ENCODE measurements at regions not wholly inside any gene's neighbourhood (a gene's known extent, or its start where the extent isn't known, plus 50 kb on each side); places are given as distances from the start of the nearest gene placed in this dataset.

DNA sequence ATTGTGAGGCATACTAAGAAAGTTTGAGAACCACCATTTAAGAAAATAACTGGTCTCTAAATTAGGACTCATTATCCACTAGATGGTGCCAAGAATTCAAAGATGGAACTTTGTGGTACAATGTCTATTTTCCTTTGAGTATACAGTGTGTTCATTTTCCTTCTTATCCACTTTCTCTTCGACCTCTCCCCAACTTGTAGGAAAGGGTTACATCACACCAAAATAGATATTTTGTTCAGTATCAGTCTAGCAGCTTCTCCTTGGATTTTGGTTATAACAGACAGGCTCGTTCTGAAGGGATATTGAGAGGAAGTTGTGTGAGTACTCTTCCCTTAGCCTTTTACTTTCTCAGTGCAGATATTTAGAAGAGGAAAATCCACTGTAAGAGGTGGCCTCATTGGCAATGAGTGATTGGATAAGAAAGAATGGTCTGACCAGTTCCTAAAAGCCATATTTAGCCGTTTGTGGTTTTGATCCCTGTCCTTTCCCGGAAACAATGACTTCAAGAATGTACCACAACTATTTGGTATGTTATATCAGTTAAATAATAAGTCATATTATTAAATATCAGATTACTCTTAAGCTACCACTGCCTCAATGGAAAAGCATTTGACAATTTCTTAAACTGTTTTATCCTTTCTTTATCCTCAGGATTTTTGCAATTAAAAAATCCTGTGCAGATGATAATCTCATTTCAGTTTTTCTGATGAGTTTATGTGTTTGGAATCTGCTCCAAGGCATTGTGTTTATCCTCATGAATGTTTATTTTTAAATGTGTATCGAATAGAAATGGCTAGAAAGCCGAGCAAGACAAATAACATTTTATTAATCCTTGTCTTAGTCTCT, 69.0 kb upstream of the GRAMD2B start:
- ChIA-PET POLR2A (no interaction called here), RAD21 (ENCODE audit: unreplicated experiment) (interaction anchor here (1.1 to 2.7 kb wide), 11 partner anchors 16 to 190 kb away, joined by 3 to 14 read pairs (median 6); no protein-coding TSS in a partner anchor), SMC1A (ENCODE audit: uncharacterized antibody, unreplicated experiment) (interaction anchor here (1.0 to 5.3 kb wide), 21 partner anchors 11 to 188 kb away, joined by 3 to 40 read pairs (median 6); partner anchors contain the start of gene GRAMD2B), CTCF (interaction anchor here (0.7 to 12.8 kb wide), 17 partner anchors 9 to 246 kb away, joined by 3 to 136 read pairs (median 6); partner anchors contain the start of gene PHAX)
- in situ Hi-C loops (cut with MboI) (loop anchor here (5.0 to 10.0 kb wide), 2 partner anchors 183 to 441 kb away; no protein-coding TSS in a partner anchor), intact Hi-C loops (cut with micrococcal nuclease; ENCODE audit: unreplicated experiment) (loop anchor here (1.0 to 10.0 kb wide), 4 partner anchors 139 to 441 kb away; no protein-coding TSS in a partner anchor)
- 28% methylated on average over 6 of the region's 6 CpGs for WGBS (ENCODE audit: insufficient coverage, insufficient replicate concordance, low lambda C conversion rate, missing lambda C conversion rate)
- H3K79me2 ChIP-seq (ENCODE audit: control insufficient read depth, insufficient read depth, low read length): no peaks in the 10 kb centered on the region
- no peaks in the 10 kb centered on the region for H3K36me3 ChIP-seq (ENCODE audit: control insufficient read depth in 2 of 2, insufficient read depth in 2 of 2, low read length in 1 of 2)
- H3K9ac ChIP-seq (ENCODE audit: control insufficient read depth, insufficient read depth, low read length): no peak overlapping the region
- no peaks in the 10 kb centered on the region for H4K20me1 ChIP-seq (ENCODE audit: control insufficient read depth, insufficient read depth)
- H3K9me3 ChIP-seq (replicated peaks; ENCODE audit: control insufficient read depth, insufficient read depth, low read length): no peaks in the 10 kb centered on the region
- FAIRE-seq (peak; percentile 93), ATAC-seq (peak; percentile 43), DNase-seq (ENCODE audit: low read depth, low spot score) (peak; percentile 38)
- no peak overlapping the region for H3K4me2 ChIP-seq (ENCODE audit: control insufficient read depth, insufficient read depth)
- no peaks in the 10 kb centered on the region for H3K27me3 ChIP-seq (replicated peaks in 1 of 2; ENCODE audit: control insufficient read depth in 2 of 2, insufficient read depth in 2 of 2, low read length in 1 of 2)
- H3K4me1 ChIP-seq (ENCODE audit: control insufficient read depth, insufficient read depth, low read length): peaks cover 4% of the 10 kb centered on the region; the same call in 1 of the 2 replicates
- no TSS peak for BruUV-seq (replicated peaks)
- no peak overlapping the region for H3K27ac ChIP-seq (ENCODE audit: control insufficient read depth, insufficient read depth)
- no peak overlapping the region for H3K4me3 ChIP-seq
- H2AFZ ChIP-seq (ENCODE audit: control insufficient read depth, low read depth, low read length): peak overlapping the region; percentile 49
- TF ChIP-seq CHD1 (IDR thresholded peaks at IDR 0.05; ENCODE audit: low read depth, low read length): no peak
- TF ChIP-seq PAX8 (IDR thresholded peaks at IDR 0.05): no peak
- peak; percentile 93 for TF ChIP-seq SMC3 (IDR thresholded peaks at IDR 0.05; ENCODE audit: borderline replicate concordance, low read length)
- TF ChIP-seq EED (IDR thresholded peaks at IDR 0.05; ENCODE audit: low read depth): no peak
- TF ChIP-seq, protein P1, sequence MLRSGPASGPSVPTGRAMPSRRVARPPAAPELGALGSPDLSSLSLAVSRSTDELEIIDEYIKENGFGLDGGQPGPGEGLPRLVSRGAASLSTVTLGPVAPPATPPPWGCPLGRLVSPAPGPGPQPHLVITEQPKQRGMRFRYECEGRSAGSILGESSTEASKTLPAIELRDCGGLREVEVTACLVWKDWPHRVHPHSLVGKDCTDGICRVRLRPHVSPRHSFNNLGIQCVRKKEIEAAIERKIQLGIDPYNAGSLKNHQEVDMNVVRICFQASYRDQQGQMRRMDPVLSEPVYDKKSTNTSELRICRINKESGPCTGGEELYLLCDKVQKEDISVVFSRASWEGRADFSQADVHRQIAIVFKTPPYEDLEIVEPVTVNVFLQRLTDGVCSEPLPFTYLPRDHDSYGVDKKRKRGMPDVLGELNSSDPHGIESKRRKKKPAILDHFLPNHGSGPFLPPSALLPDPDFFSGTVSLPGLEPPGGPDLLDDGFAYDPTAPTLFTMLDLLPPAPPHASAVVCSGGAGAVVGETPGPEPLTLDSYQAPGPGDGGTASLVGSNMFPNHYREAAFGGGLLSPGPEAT (IDR thresholded peaks at IDR 0.05; ENCODE audit: low read depth): no peak
- no peak for TF ChIP-seq NR2F1 (conservative IDR thresholded peaks at IDR 0.05)
- TF ChIP-seq, protein P2, sequence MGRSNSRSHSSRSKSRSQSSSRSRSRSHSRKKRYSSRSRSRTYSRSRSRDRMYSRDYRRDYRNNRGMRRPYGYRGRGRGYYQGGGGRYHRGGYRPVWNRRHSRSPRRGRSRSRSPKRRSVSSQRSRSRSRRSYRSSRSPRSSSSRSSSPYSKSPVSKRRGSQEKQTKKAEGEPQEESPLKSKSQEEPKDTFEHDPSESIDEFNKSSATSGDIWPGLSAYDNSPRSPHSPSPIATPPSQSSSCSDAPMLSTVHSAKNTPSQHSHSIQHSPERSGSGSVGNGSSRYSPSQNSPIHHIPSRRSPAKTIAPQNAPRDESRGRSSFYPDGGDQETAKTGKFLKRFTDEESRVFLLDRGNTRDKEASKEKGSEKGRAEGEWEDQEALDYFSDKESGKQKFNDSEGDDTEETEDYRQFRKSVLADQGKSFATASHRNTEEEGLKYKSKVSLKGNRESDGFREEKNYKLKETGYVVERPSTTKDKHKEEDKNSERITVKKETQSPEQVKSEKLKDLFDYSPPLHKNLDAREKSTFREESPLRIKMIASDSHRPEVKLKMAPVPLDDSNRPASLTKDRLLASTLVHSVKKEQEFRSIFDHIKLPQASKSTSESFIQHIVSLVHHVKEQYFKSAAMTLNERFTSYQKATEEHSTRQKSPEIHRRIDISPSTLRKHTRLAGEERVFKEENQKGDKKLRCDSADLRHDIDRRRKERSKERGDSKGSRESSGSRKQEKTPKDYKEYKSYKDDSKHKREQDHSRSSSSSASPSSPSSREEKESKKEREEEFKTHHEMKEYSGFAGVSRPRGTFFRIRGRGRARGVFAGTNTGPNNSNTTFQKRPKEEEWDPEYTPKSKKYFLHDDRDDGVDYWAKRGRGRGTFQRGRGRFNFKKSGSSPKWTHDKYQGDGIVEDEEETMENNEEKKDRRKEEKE (IDR thresholded peaks at IDR 0.05): no peak
- TF ChIP-seq SMARCA5 (IDR thresholded peaks at IDR 0.05): 0 out of 2 replicates have a peak, but pooled peaks have one; percentile 40
- TF ChIP-seq, protein P3, sequence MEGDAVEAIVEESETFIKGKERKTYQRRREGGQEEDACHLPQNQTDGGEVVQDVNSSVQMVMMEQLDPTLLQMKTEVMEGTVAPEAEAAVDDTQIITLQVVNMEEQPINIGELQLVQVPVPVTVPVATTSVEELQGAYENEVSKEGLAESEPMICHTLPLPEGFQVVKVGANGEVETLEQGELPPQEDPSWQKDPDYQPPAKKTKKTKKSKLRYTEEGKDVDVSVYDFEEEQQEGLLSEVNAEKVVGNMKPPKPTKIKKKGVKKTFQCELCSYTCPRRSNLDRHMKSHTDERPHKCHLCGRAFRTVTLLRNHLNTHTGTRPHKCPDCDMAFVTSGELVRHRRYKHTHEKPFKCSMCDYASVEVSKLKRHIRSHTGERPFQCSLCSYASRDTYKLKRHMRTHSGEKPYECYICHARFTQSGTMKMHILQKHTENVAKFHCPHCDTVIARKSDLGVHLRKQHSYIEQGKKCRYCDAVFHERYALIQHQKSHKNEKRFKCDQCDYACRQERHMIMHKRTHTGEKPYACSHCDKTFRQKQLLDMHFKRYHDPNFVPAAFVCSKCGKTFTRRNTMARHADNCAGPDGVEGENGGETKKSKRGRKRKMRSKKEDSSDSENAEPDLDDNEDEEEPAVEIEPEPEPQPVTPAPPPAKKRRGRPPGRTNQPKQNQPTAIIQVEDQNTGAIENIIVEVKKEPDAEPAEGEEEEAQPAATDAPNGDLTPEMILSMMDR (IDR thresholded peaks at IDR 0.05 in 2 of 3, conservative IDR thresholded peaks at IDR 0.05 in 1 of 3; ENCODE audit: control insufficient read depth in 2 of 3, extremely low read depth in 1 of 3, insufficient read depth in 1 of 3, low read depth in 3 of 3, low read length in 3 of 3): peak; percentile 39 to 74 (median 58); a peak in 5 of 6 replicates
- no peak for TF ChIP-seq CHD2 (IDR thresholded peaks at IDR 0.05; ENCODE audit: borderline replicate concordance, low read depth, low read length)
- no peak for TF ChIP-seq RELA (IDR thresholded peaks at IDR 0.05; ENCODE audit: borderline replicate concordance, partially characterized antibody)
- TF ChIP-seq MEF2A (IDR thresholded peaks at IDR 0.05; ENCODE audit: insufficient read depth, low read depth, low read length): no peak
- TF ChIP-seq, protein P4, sequence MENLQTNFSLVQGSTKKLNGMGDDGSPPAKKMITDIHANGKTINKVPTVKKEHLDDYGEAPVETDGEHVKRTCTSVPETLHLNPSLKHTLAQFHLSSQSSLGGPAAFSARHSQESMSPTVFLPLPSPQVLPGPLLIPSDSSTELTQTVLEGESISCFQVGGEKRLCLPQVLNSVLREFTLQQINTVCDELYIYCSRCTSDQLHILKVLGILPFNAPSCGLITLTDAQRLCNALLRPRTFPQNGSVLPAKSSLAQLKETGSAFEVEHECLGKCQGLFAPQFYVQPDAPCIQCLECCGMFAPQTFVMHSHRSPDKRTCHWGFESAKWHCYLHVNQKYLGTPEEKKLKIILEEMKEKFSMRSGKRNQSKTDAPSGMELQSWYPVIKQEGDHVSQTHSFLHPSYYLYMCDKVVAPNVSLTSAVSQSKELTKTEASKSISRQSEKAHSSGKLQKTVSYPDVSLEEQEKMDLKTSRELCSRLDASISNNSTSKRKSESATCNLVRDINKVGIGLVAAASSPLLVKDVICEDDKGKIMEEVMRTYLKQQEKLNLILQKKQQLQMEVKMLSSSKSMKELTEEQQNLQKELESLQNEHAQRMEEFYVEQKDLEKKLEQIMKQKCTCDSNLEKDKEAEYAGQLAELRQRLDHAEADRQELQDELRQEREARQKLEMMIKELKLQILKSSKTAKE (IDR thresholded peaks at IDR 0.05; ENCODE audit: low read depth, poor library complexity, severe bottlenecking): peak; percentile 57

Data from GM12878 (cell line).